Activated CD4-positive, alpha-beta T cell treated with anti-CD3 and anti-CD28 coated beads for 4 hours (primary cell): ENCODE measurements at regions not wholly inside any gene's neighbourhood (a gene's known extent, or its start where the extent isn't known, plus 50 kb on each side); places are given as distances from the start of the nearest gene placed in this dataset.
"Not testable (repeated sequence)": the region's sequence is repeated elsewhere in the genome, so short reads cannot be mapped to it uniquely, and the experiment has no call there.

Experiments used
- DNase-seq, 2 donors: peaks; one replicate each; pipeline ENCODE4 v3.0.0-alpha.2; 2020

- no peak for DNase-seq
Observed at GRCh38 chr7:110421490-110422241, 669.3 kb upstream of the LRRN3 start.

- DNase-seq = no peak
Observed at GRCh38 chr7:110432061-110432553, 658.8 kb upstream of the LRRN3 start.

- DNase-seq = not testable (repeated sequence)
Observed at GRCh38 chr7:110438926-110439325, 652.0 kb upstream of the LRRN3 start.

- no peak for DNase-seq
Observed at GRCh38 chr7:110442381-110442837, 648.5 kb upstream of the LRRN3 start.

GRCh38 chr7:110446658-110447057 lies 644.3 kb upstream of the LRRN3 start:
- DNase-seq = no peak

GRCh38 chr7:110448918-110449317 lies 642.0 kb upstream of the LRRN3 start:
- no peak for DNase-seq

- DNase-seq = no peak
Observed at GRCh38 chr7:110454713-110455112, 636.2 kb upstream of the LRRN3 start.

GRCh38 chr7:110461621-110462020 lies 629.3 kb upstream of the LRRN3 start:
- DNase-seq = no peak

- no peak for DNase-seq
Observed at GRCh38 chr7:110470420-110470819, 620.5 kb upstream of the LRRN3 start.

- not testable (repeated sequence) for DNase-seq
Observed at GRCh38 chr7:110472419-110472818, 618.5 kb upstream of the LRRN3 start.

GRCh38 chr7:110480964-110481363 lies 610.0 kb upstream of the LRRN3 start:
- no peak for DNase-seq

- DNase-seq = no peak
Observed at GRCh38 chr7:110483553-110483952, 607.4 kb upstream of the LRRN3 start.

GRCh38 chr7:110484356-110484755 lies 606.6 kb upstream of the LRRN3 start:
- no peak for DNase-seq

- DNase-seq = no peak
Observed at GRCh38 chr7:110486549-110486948, 604.4 kb upstream of the LRRN3 start.

GRCh38 chr7:110502888-110503465 lies 588.0 kb upstream of the LRRN3 start:
- DNase-seq = no peak

GRCh38 chr7:110507369-110507768 lies 583.6 kb upstream of the LRRN3 start:
- no peak for DNase-seq

GRCh38 chr7:110507832-110508231 lies 583.1 kb upstream of the LRRN3 start:
- DNase-seq = no peak

- DNase-seq = not testable (repeated sequence)
Observed at GRCh38 chr7:110514975-110515551, 575.9 kb upstream of the LRRN3 start.

GRCh38 chr7:110519851-110520250 lies 571.1 kb upstream of the LRRN3 start:
- no peak for DNase-seq

GRCh38 chr7:110521357-110521911 lies 569.5 kb upstream of the LRRN3 start:
- no peak for DNase-seq

- DNase-seq = no peak
Observed at GRCh38 chr7:110522061-110522760, 568.7 kb upstream of the LRRN3 start.

GRCh38 chr7:110522761-110523200 lies 568.1 kb upstream of the LRRN3 start:
- DNase-seq = no peak

GRCh38 chr7:110529175-110529574 lies 561.8 kb upstream of the LRRN3 start:
- DNase-seq = no peak
